ENCODE measurements at regions not wholly inside any gene's neighbourhood (a gene's known extent, or its start where the extent isn't known, plus 50 kb on each side); places are given as distances from the start of the nearest gene placed in this dataset.

DNA sequence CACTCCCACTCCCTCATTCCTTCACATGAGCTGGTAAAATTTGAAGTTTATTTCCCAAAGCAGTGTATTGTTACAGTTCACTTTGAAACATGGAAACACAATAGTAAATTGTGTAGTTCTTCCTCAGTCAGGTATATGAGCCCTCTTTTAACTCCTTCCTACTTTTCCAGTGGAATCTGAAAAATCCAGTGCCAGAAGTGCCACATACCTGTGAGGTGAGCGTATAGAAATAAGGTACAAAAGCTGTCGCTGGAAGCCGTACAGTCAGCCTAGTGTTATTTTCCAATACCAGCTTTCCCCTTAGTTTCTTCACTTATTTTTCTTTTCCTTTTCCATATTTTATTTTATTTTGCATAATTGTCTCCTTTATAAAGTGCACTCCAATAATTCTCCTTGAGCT is 81.7 kb upstream of the CADM2 start:
- Mint-ChIP-seq H3K27me3 (no peaks in the 10 kb centered on the region), H3K4me1 (no peaks in the 10 kb centered on the region), H3K4me3 (no peak overlapping the region), H3K27ac (no peak overlapping the region), H3K9me3 (peaks cover 17 to 32% (median 23%) of the 10 kb centered on the region in 3 donors), H3K36me3 (no peaks in the 10 kb centered on the region)
- POLR2A ChIA-PET, result no interaction called here
- WGBS (ENCODE audit: insufficient coverage), result 93% methylated on average over 3 of the region's 3 CpGs
- Histone ChIP-seq H3K36me3 (ENCODE audit: control insufficient read depth in 2 of 2, extremely low read depth in 1 of 2, insufficient read depth in 1 of 2, low read length in 1 of 2) (no peaks in the 10 kb centered on the region), H3K4me3 (ENCODE audit: control insufficient read depth in 1 of 2, extremely low read depth in 1 of 2, low read length in 1 of 2) (no peak overlapping the region), H3K27me3 (replicated peaks in 1 of 2; ENCODE audit: control insufficient read depth in 2 of 2, extremely low read depth in 1 of 2, insufficient read depth in 2 of 2, low read length in 1 of 2) (no peaks in the 10 kb centered on the region), H3K9me3 (peaks cover 2% of the 10 kb centered on the region), H3K27ac (ENCODE audit: low read length) (no peak overlapping the region), H3K4me1 (ENCODE audit: control insufficient read depth in 1 of 2, extremely low read depth in 1 of 2, insufficient read depth in 2 of 2, low read length in 2 of 2) (no peaks in the 10 kb centered on the region)
- CTCF ChIA-PET, result no interaction called here
- ATAC-seq (replicated peaks in 1 of 4) (no peak), DNase-seq (no peak)

DNA sequence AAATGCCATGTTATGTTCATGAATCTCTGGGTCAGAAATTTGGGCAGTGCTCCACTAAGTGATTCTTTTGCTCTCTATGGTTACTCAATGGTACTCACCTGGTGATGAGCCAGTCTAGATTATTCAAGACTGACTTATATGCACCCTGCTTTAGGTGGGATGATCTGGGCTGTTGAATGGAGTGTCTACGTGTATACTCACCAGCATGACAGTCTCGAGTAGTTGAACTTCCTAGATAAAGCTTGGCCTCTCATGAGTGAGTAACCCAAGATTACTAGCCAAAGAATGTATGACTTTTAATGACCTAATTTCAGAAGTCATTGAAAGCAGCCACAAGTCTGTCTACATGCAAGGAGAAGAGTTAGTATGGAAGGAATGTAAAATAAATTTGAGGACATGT is 77.5 kb upstream of the CADM2 start:
- Histone ChIP-seq H3K9me3 (peaks cover 2% of the 10 kb centered on the region), H3K4me3 (ENCODE audit: control insufficient read depth in 1 of 2, extremely low read depth in 1 of 2, low read length in 1 of 2) (no peak overlapping the region), H3K36me3 (ENCODE audit: control insufficient read depth in 2 of 2, extremely low read depth in 1 of 2, insufficient read depth in 1 of 2, low read length in 1 of 2) (no peaks in the 10 kb centered on the region), H3K4me1 (ENCODE audit: control insufficient read depth in 1 of 2, extremely low read depth in 1 of 2, insufficient read depth in 2 of 2, low read length in 2 of 2) (no peaks in the 10 kb centered on the region), H3K27me3 (replicated peaks in 1 of 2; ENCODE audit: control insufficient read depth in 2 of 2, extremely low read depth in 1 of 2, insufficient read depth in 2 of 2, low read length in 1 of 2) (no peaks in the 10 kb centered on the region), H3K27ac (ENCODE audit: low read length) (no peak overlapping the region)
- Mint-ChIP-seq H3K4me1 (no peaks in the 10 kb centered on the region), H3K9me3 (peaks cover 19 to 21% (median 20%) of the 10 kb centered on the region in 3 donors), H3K36me3 (no peaks in the 10 kb centered on the region), H3K27me3 (no peaks in the 10 kb centered on the region), H3K27ac (no peak overlapping the region), H3K4me3 (no peak overlapping the region)
- POLR2A ChIA-PET, result no interaction called here
- CTCF ChIA-PET, result no interaction called here
- no peak for ATAC-seq (replicated peaks in 1 of 4)
- WGBS (ENCODE audit: insufficient coverage), result 80% methylated on average over 2 of the region's 2 CpGs
- no peak for DNase-seq

DNA sequence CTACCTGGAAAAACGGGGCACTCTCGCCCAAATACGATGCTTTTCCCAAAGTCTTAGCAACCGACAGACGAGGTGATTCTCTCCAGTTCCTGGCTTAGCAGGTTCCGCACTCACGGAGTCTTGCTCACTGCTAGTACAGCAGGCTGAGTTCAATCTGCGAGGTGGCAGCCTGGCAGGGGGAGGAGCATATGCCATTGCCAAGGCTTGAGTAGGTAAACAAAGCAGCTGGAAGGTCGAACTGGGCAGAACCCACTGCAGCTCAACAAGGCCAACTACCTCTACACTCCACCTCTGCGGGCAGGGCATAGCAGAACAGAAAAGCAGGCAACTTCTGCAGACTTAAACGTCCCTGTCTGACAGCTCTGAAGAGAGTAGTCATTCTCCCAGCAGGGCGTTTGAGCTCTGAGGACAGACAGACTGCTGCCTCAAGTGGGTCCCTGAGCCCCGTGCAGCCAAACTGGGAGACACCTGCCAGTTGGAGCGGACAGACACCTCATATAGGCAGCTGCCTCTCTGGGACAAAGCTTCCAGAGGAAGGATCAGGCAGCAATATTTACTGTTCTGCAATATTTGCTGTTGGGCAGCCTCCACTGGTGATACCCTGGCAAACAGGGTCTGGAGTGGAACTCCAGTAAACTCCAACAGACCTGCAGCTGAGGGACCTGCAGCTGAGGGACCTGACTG is 73.4 kb upstream of the CADM2 start:
- H3K4me1 Mint-ChIP-seq, result no peaks in the 10 kb centered on the region
- POLR2A ChIA-PET, result no interaction called here
- H3K36me3 Mint-ChIP-seq, result no peaks in the 10 kb centered on the region

DNA sequence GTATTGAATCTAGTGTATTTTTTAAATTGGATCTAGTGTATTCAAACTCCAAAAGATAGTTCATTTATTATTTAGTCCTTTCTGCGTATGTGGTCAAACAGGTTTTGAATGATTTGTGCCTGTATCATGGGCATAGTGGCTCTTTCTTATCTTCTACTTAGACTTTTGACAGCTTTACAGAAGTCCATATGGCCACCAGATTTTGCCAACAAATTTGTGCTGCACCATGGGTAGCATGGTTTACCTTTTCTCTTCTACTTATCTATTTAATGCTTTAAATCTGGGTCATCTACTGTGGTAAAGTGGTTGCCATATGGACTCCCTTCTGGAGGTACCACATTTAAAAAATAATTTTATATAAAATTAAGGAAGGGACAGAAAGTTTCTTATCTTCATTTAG is 66.9 kb upstream of the CADM2 start:
- no peak overlapping the region for H3K4me3 Mint-ChIP-seq
- Histone ChIP-seq H3K27me3 (replicated peaks in 1 of 2; ENCODE audit: control insufficient read depth in 2 of 2, extremely low read depth in 1 of 2, insufficient read depth in 2 of 2, low read length in 1 of 2) (no peaks in the 10 kb centered on the region), H3K36me3 (ENCODE audit: control insufficient read depth in 2 of 2, extremely low read depth in 1 of 2, insufficient read depth in 1 of 2, low read length in 1 of 2) (no peaks in the 10 kb centered on the region), H3K9me3 (no peaks in the 10 kb centered on the region), H3K4me1 (ENCODE audit: control insufficient read depth in 1 of 2, extremely low read depth in 1 of 2, insufficient read depth in 2 of 2, low read length in 2 of 2) (no peaks in the 10 kb centered on the region), H3K27ac (ENCODE audit: low read length) (no peak overlapping the region), H3K4me3 (ENCODE audit: control insufficient read depth in 1 of 2, extremely low read depth in 1 of 2, low read length in 1 of 2) (no peak overlapping the region)
- ChIA-PET CTCF (no interaction called here), POLR2A (no interaction called here)
- no peaks in the 10 kb centered on the region for H3K36me3 Mint-ChIP-seq
- no peaks in the 10 kb centered on the region for H3K4me1 Mint-ChIP-seq
- ATAC-seq (replicated peaks in 1 of 4), result no peak
- no peak overlapping the region for H3K27ac Mint-ChIP-seq
- no CpG with 5 or more reads among the region's 1 CpG for WGBS (ENCODE audit: insufficient coverage)
- DNase-seq, result no peak
- H3K9me3 Mint-ChIP-seq, result peaks cover 17 to 38% (median 36%) of the 10 kb centered on the region in 3 donors
- no peaks in the 10 kb centered on the region for H3K27me3 Mint-ChIP-seq

More for the DNA sequence above, 73.4 kb upstream of the CADM2 start:
- H3K27ac ChIP-seq (ENCODE audit: low read length), result no peak overlapping the region
- H3K27me3 ChIP-seq (replicated peaks in 1 of 2; ENCODE audit: control insufficient read depth in 2 of 2, extremely low read depth in 1 of 2, insufficient read depth in 2 of 2, low read length in 1 of 2), result no peaks in the 10 kb centered on the region
- Mint-ChIP-seq H3K9me3 (peaks cover 11 to 19% (median 19%) of the 10 kb centered on the region in 3 donors), H3K27ac (no peak overlapping the region), H3K27me3 (no peaks in the 10 kb centered on the region), H3K4me3 (no peak overlapping the region)
- no peak overlapping the region for H3K4me3 ChIP-seq (ENCODE audit: control insufficient read depth in 1 of 2, extremely low read depth in 1 of 2, low read length in 1 of 2)
- ATAC-seq (replicated peaks in 1 of 4) (no peak), DNase-seq (no peak)
- H3K4me1 ChIP-seq (ENCODE audit: control insufficient read depth in 1 of 2, extremely low read depth in 1 of 2, insufficient read depth in 2 of 2, low read length in 2 of 2), result no peaks in the 10 kb centered on the region
- CTCF ChIA-PET, result no interaction called here
- 78% methylated on average over 12 of the region's 14 CpGs for WGBS (ENCODE audit: insufficient coverage)
- H3K9me3 ChIP-seq, result no peaks in the 10 kb centered on the region
- H3K36me3 ChIP-seq (ENCODE audit: control insufficient read depth in 2 of 2, extremely low read depth in 1 of 2, insufficient read depth in 1 of 2, low read length in 1 of 2), result no peaks in the 10 kb centered on the region

DNA sequence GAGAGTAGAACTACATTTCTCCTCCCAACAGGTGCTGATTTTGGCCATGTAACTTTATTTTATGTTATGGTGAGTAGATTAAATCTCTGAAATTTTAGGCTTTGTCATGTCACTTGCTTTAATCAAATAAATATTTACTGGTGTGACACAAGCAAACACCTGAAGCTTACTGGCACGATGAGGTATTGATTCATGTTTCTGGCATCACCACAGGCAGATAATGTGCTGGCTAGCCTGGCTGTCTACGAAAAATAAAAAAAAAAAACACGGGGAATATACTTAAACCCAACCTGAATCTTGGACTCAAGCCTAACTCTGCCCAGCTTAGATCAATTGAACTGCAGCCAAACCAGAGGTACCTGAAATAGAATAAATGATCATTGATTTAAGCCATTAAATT is 65.6 kb upstream of the CADM2 start:
- Histone ChIP-seq H3K4me3 (ENCODE audit: control insufficient read depth in 1 of 2, extremely low read depth in 1 of 2, low read length in 1 of 2) (no peak overlapping the region), H3K4me1 (ENCODE audit: control insufficient read depth in 1 of 2, extremely low read depth in 1 of 2, insufficient read depth in 2 of 2, low read length in 2 of 2) (no peaks in the 10 kb centered on the region), H3K9me3 (no peaks in the 10 kb centered on the region), H3K27me3 (replicated peaks in 1 of 2; ENCODE audit: control insufficient read depth in 2 of 2, extremely low read depth in 1 of 2, insufficient read depth in 2 of 2, low read length in 1 of 2) (no peaks in the 10 kb centered on the region), H3K27ac (ENCODE audit: low read length) (no peak overlapping the region), H3K36me3 (ENCODE audit: control insufficient read depth in 2 of 2, extremely low read depth in 1 of 2, insufficient read depth in 1 of 2, low read length in 1 of 2) (no peaks in the 10 kb centered on the region)
- Mint-ChIP-seq H3K27me3 (no peaks in the 10 kb centered on the region), H3K27ac (no peak overlapping the region), H3K4me1 (no peaks in the 10 kb centered on the region), H3K4me3 (no peak overlapping the region), H3K9me3 (peaks cover 26 to 42% (median 34%) of the 10 kb centered on the region in 3 donors), H3K36me3 (no peaks in the 10 kb centered on the region)
- POLR2A ChIA-PET, result no interaction called here
- no peak for ATAC-seq (replicated peaks in 1 of 4)
- WGBS (ENCODE audit: insufficient coverage), result 60% methylated on average over 2 of the region's 3 CpGs
- CTCF ChIA-PET, result interaction anchor here in 1 of 2 donors (0.6 kb wide), 1 partner anchor 39 kb away, joined by 3 read pairs; no protein-coding TSS in a partner anchor
- no peak for DNase-seq

DNA sequence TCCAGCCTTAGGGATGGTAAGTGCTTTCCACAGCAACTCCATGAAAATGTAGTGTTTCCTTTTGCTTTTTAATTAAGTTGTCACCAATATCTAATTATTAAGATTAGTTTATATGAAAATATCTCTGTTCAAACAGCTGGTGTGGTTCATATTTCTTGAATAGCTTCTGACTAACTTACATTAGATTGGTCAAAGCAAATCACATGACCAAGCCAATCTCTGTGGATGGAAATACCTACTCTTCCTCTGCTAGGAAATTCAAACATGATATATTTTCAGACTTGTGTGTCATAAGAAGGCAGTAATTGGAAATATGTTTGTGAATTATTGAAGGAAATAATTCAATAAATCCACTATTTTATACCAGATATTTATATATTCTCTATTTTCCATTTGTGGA is 54.6 kb upstream of the CADM2 start:
- no peaks in the 10 kb centered on the region for H3K27me3 Mint-ChIP-seq
- no peaks in the 10 kb centered on the region for H3K36me3 ChIP-seq (ENCODE audit: control insufficient read depth in 2 of 2, extremely low read depth in 1 of 2, insufficient read depth in 1 of 2, low read length in 1 of 2)
- H3K27ac Mint-ChIP-seq, result no peak overlapping the region
- DNase-seq (no peak), ATAC-seq (replicated peaks in 1 of 4) (no peak)
- peaks cover 4 to 15% (median 11%) of the 10 kb centered on the region in 3 donors for H3K9me3 Mint-ChIP-seq
- CTCF ChIA-PET, result no interaction called here
- no peaks in the 10 kb centered on the region for H3K4me1 Mint-ChIP-seq
- no peaks in the 10 kb centered on the region for H3K36me3 Mint-ChIP-seq
- no peak overlapping the region for H3K4me3 Mint-ChIP-seq
- H3K4me1 ChIP-seq (ENCODE audit: control insufficient read depth in 1 of 2, extremely low read depth in 1 of 2, insufficient read depth in 2 of 2, low read length in 2 of 2), result no peaks in the 10 kb centered on the region
- no peak overlapping the region for H3K4me3 ChIP-seq (ENCODE audit: control insufficient read depth in 1 of 2, extremely low read depth in 1 of 2, low read length in 1 of 2)
- POLR2A ChIA-PET, result no interaction called here
- H3K27ac ChIP-seq (ENCODE audit: low read length), result no peak overlapping the region
- no peaks in the 10 kb centered on the region for H3K27me3 ChIP-seq (replicated peaks in 1 of 2; ENCODE audit: control insufficient read depth in 2 of 2, extremely low read depth in 1 of 2, insufficient read depth in 2 of 2, low read length in 1 of 2)
- H3K9me3 ChIP-seq, result no peaks in the 10 kb centered on the region

Data from T-cell (primary cell).